Osteoblast (primary cell): ENCODE measurements at regions not wholly inside any gene's neighbourhood (a gene's known extent, or its start where the extent isn't known, plus 50 kb on each side); places are given as distances from the start of the nearest gene placed in this dataset.

Experiments
- DNase-seq: peaks from one replicate; pipeline ENCODE4 v3.0.0; 2011; ENCODE audit warnings: low spot score, mixed read lengths; ENCODE audit not compliant: insufficient read length; ENCODE audit errors: missing footprints
- H2AFZ ChIP-seq: 2 replicates; pipeline ENCODE4 v1.6.0; 2011; ENCODE audit warnings: mild to moderate bottlenecking, low read length
- H3K27ac ChIP-seq: 2 replicates; pipeline ENCODE4 v1.5.1; 2011; ENCODE audit warnings: mild to moderate bottlenecking, low read depth, low read length, moderate library complexity
- H3K27me3 ChIP-seq: 2 replicates; pipeline ENCODE4 v1.6.0; 2012; ENCODE audit warnings: mild to moderate bottlenecking, control low read depth, inconsistent platforms, low read length, moderate library complexity; ENCODE audit not compliant: insufficient read depth
- H3K36me3 ChIP-seq: 2 replicates; pipeline ENCODE4 v1.5.1; 2011; ENCODE audit warnings: mild to moderate bottlenecking, low read length, control low read depth, moderate library complexity; ENCODE audit not compliant: insufficient read depth
- H3K4me1 ChIP-seq: 2 replicates; pipeline ENCODE4 v1.5.1; 2011; ENCODE audit warnings: mild to moderate bottlenecking, low read length, control low read depth, moderate library complexity; ENCODE audit not compliant: insufficient read depth
- H3K4me2 ChIP-seq: 2 replicates; pipeline ENCODE4 v1.6.0; 2011; ENCODE audit warnings: mild to moderate bottlenecking, low read length; ENCODE audit not compliant: insufficient read depth
- H3K4me3 ChIP-seq: fragments of 200-600 bp; sonication (generic); 3 replicates; pipeline ENCODE4 v1.5.1; 2012; ENCODE audit warnings: mild to moderate bottlenecking, low read length, inconsistent platforms; ENCODE audit not compliant: insufficient read depth
- H3K79me2 ChIP-seq: 2 replicates; pipeline ENCODE4 v1.6.0; 2012; ENCODE audit warnings: mild to moderate bottlenecking, low read length, control low read depth, inconsistent platforms; ENCODE audit not compliant: insufficient read depth
- H3K9me3 ChIP-seq: 2 replicates; pipeline ENCODE4 v1.5.1; 2011; ENCODE audit warnings: low read depth, low read length, control low read depth
- H4K20me1 ChIP-seq: 2 replicates; pipeline ENCODE4 v1.6.0; 2012; ENCODE audit warnings: mild to moderate bottlenecking, low read length, control low read depth; ENCODE audit not compliant: insufficient read depth
- TF ChIP-seq, protein P1 (sequence below): IDR thresholded peaks from 2 replicates; pipeline ENCODE4 v1.5.1; 2011; ENCODE audit warnings: mild to moderate bottlenecking, low read depth, low read length, moderate library complexity; ENCODE audit errors: extremely low read depth

DNA sequence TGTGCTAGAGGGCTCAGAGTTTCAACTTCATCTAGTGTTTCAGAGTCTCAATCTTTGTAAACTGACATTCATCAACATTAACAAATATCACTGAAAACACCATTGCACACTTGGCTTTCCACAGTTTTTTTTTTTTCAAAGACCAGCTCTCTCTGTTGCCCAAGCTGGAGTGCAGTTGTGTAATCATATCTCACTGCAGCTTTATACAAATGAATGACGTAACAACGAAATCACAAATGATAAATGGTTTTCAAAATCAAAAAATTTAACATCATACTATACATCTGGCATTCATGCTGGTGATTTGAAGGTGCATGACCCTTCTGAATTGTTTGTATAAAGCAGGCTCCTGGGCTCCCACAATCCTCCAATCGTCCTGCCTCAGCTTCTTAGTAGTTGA, 248.0 kb upstream of the TMTC4 start:
- TF ChIP-seq, protein P1, sequence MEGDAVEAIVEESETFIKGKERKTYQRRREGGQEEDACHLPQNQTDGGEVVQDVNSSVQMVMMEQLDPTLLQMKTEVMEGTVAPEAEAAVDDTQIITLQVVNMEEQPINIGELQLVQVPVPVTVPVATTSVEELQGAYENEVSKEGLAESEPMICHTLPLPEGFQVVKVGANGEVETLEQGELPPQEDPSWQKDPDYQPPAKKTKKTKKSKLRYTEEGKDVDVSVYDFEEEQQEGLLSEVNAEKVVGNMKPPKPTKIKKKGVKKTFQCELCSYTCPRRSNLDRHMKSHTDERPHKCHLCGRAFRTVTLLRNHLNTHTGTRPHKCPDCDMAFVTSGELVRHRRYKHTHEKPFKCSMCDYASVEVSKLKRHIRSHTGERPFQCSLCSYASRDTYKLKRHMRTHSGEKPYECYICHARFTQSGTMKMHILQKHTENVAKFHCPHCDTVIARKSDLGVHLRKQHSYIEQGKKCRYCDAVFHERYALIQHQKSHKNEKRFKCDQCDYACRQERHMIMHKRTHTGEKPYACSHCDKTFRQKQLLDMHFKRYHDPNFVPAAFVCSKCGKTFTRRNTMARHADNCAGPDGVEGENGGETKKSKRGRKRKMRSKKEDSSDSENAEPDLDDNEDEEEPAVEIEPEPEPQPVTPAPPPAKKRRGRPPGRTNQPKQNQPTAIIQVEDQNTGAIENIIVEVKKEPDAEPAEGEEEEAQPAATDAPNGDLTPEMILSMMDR: no peak
- Histone ChIP-seq H3K79me2 (no peaks in the 10 kb centered on the region), H3K36me3 (no peaks in the 10 kb centered on the region), H3K4me1 (no peaks in the 10 kb centered on the region), H2AFZ (no peak overlapping the region), H3K27me3 (no peaks in the 10 kb centered on the region), H4K20me1 (no peaks in the 10 kb centered on the region), H3K27ac (no peak overlapping the region), H3K4me3 (no peak overlapping the region), H3K9me3 (no peaks in the 10 kb centered on the region), H3K4me2 (no peak overlapping the region)
- no peak for DNase-seq

DNA sequence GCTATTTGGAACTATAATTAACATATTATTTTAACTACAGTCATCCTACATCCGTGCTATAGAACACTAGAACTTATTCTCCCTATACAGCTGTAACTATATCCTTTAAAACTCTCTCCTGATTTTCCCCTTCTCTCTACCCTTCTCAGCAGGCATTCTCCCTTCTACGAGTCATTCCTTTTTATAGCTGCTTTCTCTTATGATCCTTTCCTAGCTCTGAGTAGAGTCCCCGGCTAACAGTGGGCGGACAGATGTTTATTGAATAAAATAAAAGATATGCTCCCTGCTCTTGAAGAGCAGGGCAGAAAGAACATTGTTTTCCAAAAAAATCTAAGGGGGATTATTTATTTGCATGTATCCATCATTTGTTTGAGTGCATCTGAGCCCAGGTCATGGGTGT, 246.5 kb upstream of the TMTC4 start:
- Histone ChIP-seq H3K36me3 (no peaks in the 10 kb centered on the region), H3K4me3 (no peak overlapping the region), H3K27ac (no peak overlapping the region), H3K9me3 (no peaks in the 10 kb centered on the region), H3K27me3 (no peaks in the 10 kb centered on the region), H3K4me2 (no peak overlapping the region), H2AFZ (no peak overlapping the region), H3K4me1 (no peaks in the 10 kb centered on the region), H4K20me1 (no peaks in the 10 kb centered on the region), H3K79me2 (no peaks in the 10 kb centered on the region)
- TF ChIP-seq, protein P1: no peak
- DNase-seq: no peak

DNA sequence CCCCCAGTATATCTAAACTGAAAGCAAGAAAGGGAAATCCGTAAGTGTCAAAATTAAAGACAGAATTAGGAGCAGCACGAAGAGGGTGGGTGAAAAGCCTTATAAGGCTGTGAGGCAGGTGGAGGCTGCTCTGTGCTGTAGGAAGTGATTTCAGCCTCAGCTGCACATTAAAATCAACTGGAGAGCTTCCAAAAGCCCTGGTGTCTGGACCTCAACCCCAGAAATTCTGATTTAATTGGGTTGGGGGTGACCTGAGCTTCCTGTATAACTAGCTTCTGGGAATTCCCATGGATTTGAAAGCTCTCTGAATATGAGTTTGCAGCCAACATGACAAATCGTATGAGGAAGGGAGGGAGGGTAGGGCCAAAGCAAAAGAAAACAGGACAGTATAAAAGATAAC, 242.4 kb upstream of the TMTC4 start:
- Histone ChIP-seq H2AFZ (no peak overlapping the region), H3K4me1 (no peaks in the 10 kb centered on the region), H3K79me2 (no peaks in the 10 kb centered on the region), H3K27me3 (peaks cover 4% of the 10 kb centered on the region), H3K27ac (no peak overlapping the region), H3K9me3 (no peaks in the 10 kb centered on the region), H3K36me3 (no peaks in the 10 kb centered on the region), H4K20me1 (no peaks in the 10 kb centered on the region), H3K4me3 (no peak overlapping the region), H3K4me2 (no peak overlapping the region)
- TF ChIP-seq, protein P1: no peak
- no peak for DNase-seq

DNA sequence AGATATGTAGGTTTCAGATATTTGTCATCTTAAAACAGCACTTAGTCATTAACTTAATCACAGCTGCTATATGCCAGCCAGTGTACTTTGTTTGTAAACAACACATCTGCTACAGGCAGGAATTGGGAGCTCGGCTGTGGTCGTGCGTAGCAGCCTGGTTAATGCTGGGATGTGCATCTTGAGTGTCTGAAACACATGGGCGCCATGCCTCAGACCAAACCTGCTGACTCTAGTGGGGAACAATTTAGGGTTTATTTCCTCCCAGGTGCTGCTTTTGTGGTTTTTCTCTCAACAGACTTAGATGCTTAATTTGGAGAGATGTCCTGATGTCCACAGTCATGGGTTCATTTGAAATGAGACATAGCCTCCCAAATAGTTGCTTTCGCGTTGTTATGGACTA, 238.5 kb upstream of the TMTC4 start:
- no peak for DNase-seq
- no peak overlapping the region for H3K4me2 ChIP-seq
- no peak overlapping the region for H2AFZ ChIP-seq
- no peaks in the 10 kb centered on the region for H3K4me1 ChIP-seq
- H3K4me3 ChIP-seq: no peak overlapping the region
- H4K20me1 ChIP-seq: no peaks in the 10 kb centered on the region
- no peak overlapping the region for H3K27ac ChIP-seq
- no peaks in the 10 kb centered on the region for H3K9me3 ChIP-seq
- H3K27me3 ChIP-seq: peaks cover 14% of the 10 kb centered on the region
- no peaks in the 10 kb centered on the region for H3K36me3 ChIP-seq
- no peaks in the 10 kb centered on the region for H3K79me2 ChIP-seq
- TF ChIP-seq, protein P1: no peak
